ENCODE measurements at regions not wholly inside any gene's neighbourhood (a gene's known extent, or its start where the extent isn't known, plus 50 kb on each side); places are given as distances from the start of the nearest gene placed in this dataset.

GRCh38 chr6:140020207-140020791 lies 645.9 kb upstream of the CITED2 start:
- TF ChIP-seq EZH2phosphoT487 (IDR thresholded peaks at IDR 0.05) (no peak), EZH2 (IDR thresholded peaks at IDR 0.05) (no peak), CTCF (IDR thresholded peaks at IDR 0.05) (no peak)
